Natural killer cell (primary cell): ENCODE measurements at regions not wholly inside any gene's neighbourhood (a gene's known extent, or its start where the extent isn't known, plus 50 kb on each side); places are given as distances from the start of the nearest gene placed in this dataset.

Experiments used
- ATAC-seq, 3 donors: fragments of 150-1000 bp in 2 of 3; fragments of 200-7000 bp in 1 of 3; cut with Tn5 transposase; 1 replicate in 1 of 3; 2 replicates in 2 of 3; pipeline ENCODE4 v1.10.0; 2021; ENCODE audit warnings: mild to moderate bottlenecking in 2 of 3, moderate library complexity in 2 of 3
- DNase-seq, 2 donors: peaks; one replicate each; pipeline versions ENCODE4 v3.0.0 to v3.0.0-alpha.2; 2013 to 2021; ENCODE audit warnings: mixed read lengths in 1 of 2
- H3K27ac ChIP-seq: one replicate; pipeline ENCODE4 v1.5.1; 2013; ENCODE audit warnings: mild to moderate bottlenecking, low read length
- H3K27me3 ChIP-seq: one replicate; pipeline ENCODE4 v1.6.1; 2013; ENCODE audit warnings: low read length; ENCODE audit not compliant: control insufficient read depth, insufficient read depth
- H3K36me3 ChIP-seq: one replicate; pipeline ENCODE4 v1.6.1; 2013; ENCODE audit warnings: low read length; ENCODE audit not compliant: control insufficient read depth, insufficient read depth
- H3K4me1 ChIP-seq: one replicate; pipeline ENCODE4 v1.6.1; 2013; ENCODE audit warnings: low read length; ENCODE audit not compliant: control insufficient read depth, insufficient read depth
- H3K4me3 ChIP-seq: one replicate; pipeline ENCODE4 v1.5.1; 2013; ENCODE audit warnings: low read length
- H3K9me3 ChIP-seq: one replicate; pipeline ENCODE4 v1.6.1; 2013; ENCODE audit warnings: low read length; ENCODE audit not compliant: control insufficient read depth, insufficient read depth
- H3K27ac Mint-ChIP-seq, 2 donors: one replicate each; pipeline ENCODE4 v1.8.0; 2022; ENCODE audit warnings: mild to moderate bottlenecking in 2 of 2, mixed read lengths in 2 of 2, moderate library complexity in 1 of 2
- H3K27me3 Mint-ChIP-seq, 2 donors: one replicate each; pipeline ENCODE4 v1.8.0; 2022; ENCODE audit warnings: low read depth in 2 of 2, mixed read lengths in 2 of 2
- H3K36me3 Mint-ChIP-seq: one replicate; pipeline ENCODE4 v1.8.0; 2022; ENCODE audit warnings: mixed read lengths
- H3K4me1 Mint-ChIP-seq, 2 donors: one replicate each; pipeline ENCODE4 v1.8.0; 2022; ENCODE audit warnings: mixed read lengths in 2 of 2
- H3K4me3 Mint-ChIP-seq: one replicate; pipeline ENCODE4 v1.8.0; 2022; ENCODE audit warnings: mild to moderate bottlenecking, moderate library complexity, mixed read lengths
- H3K9me3 Mint-ChIP-seq, 2 donors: one replicate each; pipeline ENCODE4 v1.8.0; 2022; ENCODE audit warnings: mixed read lengths in 2 of 2
- CTCF ChIP-seq: fragments of 200-600 bp; IDR thresholded peaks from one replicate; pipeline ENCODE4 v1.8.0; 2022; ENCODE audit warnings: antibody characterized with exemption
- WGBS: methylation state at CpG from one replicate; pipeline ENCODE4 v1.1.7; 2013; ENCODE audit warnings: missing lambda C conversion rate; ENCODE audit not compliant: insufficient coverage; 5-methylcytosine and 5-hydroxymethylcytosine counted together
- intact Hi-C: fragments of 100-400 bp; cut with micrococcal nuclease; formaldehyde crosslinking; loops from one replicate; pipeline ENCODE4 v1.14.2; 2022

- TF ChIP-seq CTCF: no peak
- H3K4me1 ChIP-seq: peaks cover 3% of the 10 kb centered on the region
- no peaks in the 10 kb centered on the region for H3K27me3 ChIP-seq
- no peaks in the 10 kb centered on the region for H3K36me3 Mint-ChIP-seq
- H3K9me3 Mint-ChIP-seq: no peaks in the 10 kb centered on the region
- intact Hi-C loops: no loop called here
- ATAC-seq (no peak), DNase-seq (no peak)
- H3K27ac ChIP-seq: no peak overlapping the region
- no peaks in the 10 kb centered on the region for H3K27me3 Mint-ChIP-seq
- H3K27ac Mint-ChIP-seq: no peak overlapping the region
- no peaks in the 10 kb centered on the region for H3K9me3 ChIP-seq
- no peak overlapping the region for H3K4me3 ChIP-seq
- WGBS: no CpG with 5 or more reads among the region's 1 CpG
- H3K36me3 ChIP-seq: no peaks in the 10 kb centered on the region
- H3K4me3 Mint-ChIP-seq: no peak overlapping the region
- peaks cover 0 to 19% of the 10 kb centered on the region in 2 donors for H3K4me1 Mint-ChIP-seq
Measured at GRCh38 chr9:117485176-117485575, 70.3 kb upstream of the ASTN2 start.

GRCh38 chr9:117480729-117481128 lies 65.9 kb upstream of the ASTN2 start:
- intact Hi-C loops: no loop called here
- Mint-ChIP-seq H3K4me1 (peaks cover 0 to 7% of the 10 kb centered on the region in 2 donors), H3K27ac (no peak overlapping the region), H3K27me3 (no peaks in the 10 kb centered on the region), H3K36me3 (no peaks in the 10 kb centered on the region), H3K9me3 (no peaks in the 10 kb centered on the region), H3K4me3 (no peak overlapping the region)
- ATAC-seq (no peak), DNase-seq (no peak)
- no peaks in the 10 kb centered on the region for H3K36me3 ChIP-seq
- no peaks in the 10 kb centered on the region for H3K4me1 ChIP-seq
- whole genome bisulfite sequencing: no CpG with 5 or more reads among the region's 2 CpGs
- H3K27me3 ChIP-seq: no peaks in the 10 kb centered on the region
- H3K4me3 ChIP-seq: no peak overlapping the region
- TF ChIP-seq CTCF: no peak
- no peak overlapping the region for H3K27ac ChIP-seq
- no peaks in the 10 kb centered on the region for H3K9me3 ChIP-seq

GRCh38 chr9:117480253-117480652 lies 65.4 kb upstream of the ASTN2 start:
- 92% methylated on average over 2 of the region's 2 CpGs for WGBS
- Mint-ChIP-seq H3K9me3 (peaks cover 0 to 2% of the 10 kb centered on the region in 2 donors), H3K27me3 (no peaks in the 10 kb centered on the region), H3K36me3 (no peaks in the 10 kb centered on the region), H3K4me3 (no peak overlapping the region), H3K4me1 (peaks cover 0 to 5% of the 10 kb centered on the region in 2 donors), H3K27ac (no peak overlapping the region)
- H3K9me3 ChIP-seq: no peaks in the 10 kb centered on the region
- H3K36me3 ChIP-seq: no peaks in the 10 kb centered on the region
- no peaks in the 10 kb centered on the region for H3K4me1 ChIP-seq
- ATAC-seq: no peak
- DNase-seq: no peak
- H3K27me3 ChIP-seq: no peaks in the 10 kb centered on the region
- H3K27ac ChIP-seq: no peak overlapping the region
- H3K4me3 ChIP-seq: no peak overlapping the region
- TF ChIP-seq CTCF: no peak
- intact Hi-C loops: no loop called here

- no peak overlapping the region for H3K27ac Mint-ChIP-seq
- peaks cover 0 to 2% of the 10 kb centered on the region in 2 donors for H3K9me3 Mint-ChIP-seq
- no CpG with 5 or more reads among the region's 1 CpG for WGBS
- Histone ChIP-seq H3K4me3 (no peak overlapping the region), H3K4me1 (no peaks in the 10 kb centered on the region), H3K9me3 (no peaks in the 10 kb centered on the region), H3K27ac (no peak overlapping the region), H3K27me3 (no peaks in the 10 kb centered on the region), H3K36me3 (no peaks in the 10 kb centered on the region)
- DNase-seq: no peak
- no peak for TF ChIP-seq CTCF
- H3K27me3 Mint-ChIP-seq: peaks cover 0 to 6% of the 10 kb centered on the region in 2 donors
- intact Hi-C loops: no loop called here
- no peak for ATAC-seq
- no peak overlapping the region for H3K4me3 Mint-ChIP-seq
- H3K4me1 Mint-ChIP-seq: no peaks in the 10 kb centered on the region
- H3K36me3 Mint-ChIP-seq: no peaks in the 10 kb centered on the region
Measured at GRCh38 chr9:117473293-117473692, 58.4 kb upstream of the ASTN2 start.
